ENCODE measurements at regions not wholly inside any gene's neighbourhood (a gene's known extent, or its start where the extent isn't known, plus 50 kb on each side); places are given as distances from the start of the nearest gene placed in this dataset.

- no TSS peak for BruUV-seq (replicated peaks)
- Histone ChIP-seq H3K4me2 (ENCODE audit: low read depth, low read length) (no peak overlapping the region), H3K27me3 (ENCODE audit: control insufficient read depth in 1 of 2, insufficient read depth in 2 of 2, low read length in 2 of 2) (no peaks in the 10 kb centered on the region), H3K4me1 (ENCODE audit: insufficient read depth, low read length) (no peaks in the 10 kb centered on the region), H3K36me3 (replicated peaks in 1 of 2; ENCODE audit: control insufficient read depth in 1 of 2, insufficient read depth in 2 of 2, low read length in 2 of 2) (no peaks in the 10 kb centered on the region), H3K4me3 (replicated peaks in 1 of 3; ENCODE audit: insufficient read depth in 1 of 3, low read depth in 2 of 3, low read length in 3 of 3) (no peak overlapping the region), H3K27ac (ENCODE audit: extremely low read length, insufficient read depth, low read length) (no peak overlapping the region), H3K9ac (ENCODE audit: insufficient read depth, low read depth, low read length) (no peak overlapping the region), H4K20me1 (ENCODE audit: insufficient read depth, low read length) (no peaks in the 10 kb centered on the region), H2AFZ (ENCODE audit: low read length) (no peak overlapping the region), H3K9me3 (ENCODE audit: low read length) (peaks cover 95% of the 10 kb centered on the region), H3K79me2 (ENCODE audit: insufficient read depth, low read length) (no peaks in the 10 kb centered on the region)
- 16% methylated on average over 2 of the region's 2 CpGs for WGBS (ENCODE audit: low lambda C conversion rate)
- POLR2A ChIA-PET = no interaction called here
- CTCF ChIA-PET (ENCODE audit: low intra/inter-chr PET ratio, low total read pairs) = no interaction called here
- DNase-seq (ENCODE audit: low spot score) (no peak), ATAC-seq (no peak), FAIRE-seq (no peak)
- TF ChIP-seq ATM (IDR thresholded peaks at IDR 0.05; ENCODE audit: borderline replicate concordance) (no peak), MLLT10 (CRISPR knock-in tag; IDR thresholded peaks at IDR 0.05) (no peak), KLF16 (CRISPR knock-in tag; IDR thresholded peaks at IDR 0.05) (no peak), ZNF432 (CRISPR knock-in tag; IDR thresholded peaks at IDR 0.05; ENCODE audit: borderline replicate concordance) (no peak), MAFK (conservative IDR thresholded peaks at IDR 0.05 in 1 of 2, IDR thresholded peaks at IDR 0.05 in 1 of 2; ENCODE audit: low read length in 2 of 2) (no peak), ZNF546 (CRISPR knock-in tag; conservative IDR thresholded peaks at IDR 0.05) (no peak), ZUFSP (CRISPR knock-in tag; IDR thresholded peaks at IDR 0.05; ENCODE audit: borderline replicate concordance) (no peak), ZNF501 (CRISPR knock-in tag; IDR thresholded peaks at IDR 0.05) (no peak)
- intact Hi-C loops (cut with micrococcal nuclease; ENCODE audit: unreplicated experiment) (no loop called here), in situ Hi-C loops (cut with HindIII; ENCODE audit: extremely low pct_ligation_motif_present, low pct_unique_long_range_greater_than_20kb) (no loop called here)
Observed at GRCh38 chr6:164871783-164872182, 437.6 kb downstream of the C6orf118 start.

DNA sequence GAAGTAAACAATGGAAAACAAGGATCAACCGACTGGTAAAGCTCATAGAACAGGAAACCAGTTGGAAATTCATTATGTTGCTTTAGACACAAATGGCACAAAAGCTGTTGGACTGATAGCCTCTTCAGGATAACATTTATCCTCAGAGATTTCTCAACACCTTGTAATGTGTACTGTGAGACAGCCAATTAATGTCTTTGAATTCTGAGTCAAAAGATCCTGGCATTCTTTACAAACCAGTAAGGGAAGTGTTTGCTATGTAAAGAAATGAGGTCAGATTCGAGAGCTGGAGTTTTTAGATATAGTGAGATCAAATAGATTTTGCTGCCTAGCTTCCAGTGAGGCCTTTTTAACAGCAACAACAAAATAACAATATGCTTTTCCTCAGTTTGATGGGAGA is 439.2 kb downstream of the C6orf118 start:
- no peak for ATAC-seq
- DNase-seq (ENCODE audit: low spot score) = no peak
- no peak overlapping the region for H3K4me3 ChIP-seq (replicated peaks in 1 of 3; ENCODE audit: insufficient read depth in 1 of 3, low read depth in 2 of 3, low read length in 3 of 3)
- no peak overlapping the region for H3K4me2 ChIP-seq (ENCODE audit: low read depth, low read length)
- H4K20me1 ChIP-seq (ENCODE audit: insufficient read depth, low read length) = no peaks in the 10 kb centered on the region
- H2AFZ ChIP-seq (ENCODE audit: low read length) = no peak overlapping the region
- BruUV-seq (replicated peaks) = no TSS peak
- intact Hi-C loops (cut with micrococcal nuclease; ENCODE audit: unreplicated experiment) (no loop called here), in situ Hi-C loops (cut with HindIII; ENCODE audit: extremely low pct_ligation_motif_present, low pct_unique_long_range_greater_than_20kb) (no loop called here)
- H3K36me3 ChIP-seq (replicated peaks in 1 of 2; ENCODE audit: control insufficient read depth in 1 of 2, insufficient read depth in 2 of 2, low read length in 2 of 2) = no peaks in the 10 kb centered on the region
- H3K9ac ChIP-seq (ENCODE audit: insufficient read depth, low read depth, low read length) = no peak overlapping the region
- H3K4me1 ChIP-seq (ENCODE audit: insufficient read depth, low read length) = no peaks in the 10 kb centered on the region
- POLR2A ChIA-PET = no interaction called here
- H3K27me3 ChIP-seq (ENCODE audit: control insufficient read depth in 1 of 2, insufficient read depth in 2 of 2, low read length in 2 of 2) = no peaks in the 10 kb centered on the region
- TF ChIP-seq PRPF4 (IDR thresholded peaks at IDR 0.05; ENCODE audit: low read depth, low read length, poor library complexity, severe bottlenecking) = no peak
- TF ChIP-seq KDM3A (CRISPR knock-in tag; IDR thresholded peaks at IDR 0.05; ENCODE audit: low read depth) = no peak
- TF ChIP-seq SSRP1 (CRISPR knock-in tag; IDR thresholded peaks at IDR 0.05) = no peak
- no peak for TF ChIP-seq ZNF263 (CRISPR knock-in tag; IDR thresholded peaks at IDR 0.05)
- TF ChIP-seq FOXJ3 (CRISPR knock-in tag; IDR thresholded peaks at IDR 0.05; ENCODE audit: borderline replicate concordance) = no peak
- CTCF ChIA-PET (ENCODE audit: low intra/inter-chr PET ratio, low total read pairs) = no interaction called here
- no peak for FAIRE-seq
- peaks cover 89% of the 10 kb centered on the region for H3K9me3 ChIP-seq (ENCODE audit: low read length)
- H3K27ac ChIP-seq (ENCODE audit: extremely low read length, insufficient read depth, low read length) = no peak overlapping the region
- WGBS (ENCODE audit: low lambda C conversion rate) = 1% methylated on average over 2 of the region's 2 CpGs
- H3K79me2 ChIP-seq (ENCODE audit: insufficient read depth, low read length) = no peaks in the 10 kb centered on the region

Data from HepG2 (cell line).